ENCODE measurements at regions not wholly inside any gene's neighbourhood (a gene's known extent, or its start where the extent isn't known, plus 50 kb on each side); places are given as distances from the start of the nearest gene placed in this dataset.

DNA sequence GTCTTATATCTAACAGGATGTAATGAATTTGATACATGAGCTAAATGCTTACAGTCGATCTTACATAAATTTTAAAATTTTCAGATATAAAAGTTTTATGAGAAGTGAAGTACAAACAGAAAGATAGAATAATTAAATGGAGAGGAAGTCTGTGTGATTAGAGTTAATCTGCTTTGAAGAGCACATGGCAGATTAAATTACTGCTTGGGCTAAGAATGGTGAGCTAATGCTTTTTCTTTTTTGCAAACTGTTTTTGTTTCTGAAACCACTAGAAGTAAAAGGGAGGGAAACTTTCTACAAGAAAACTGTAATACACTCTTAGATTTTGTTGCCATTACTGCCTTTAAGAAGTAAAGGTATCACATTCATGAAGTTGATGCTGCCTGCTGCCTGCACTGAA, 96.3 kb upstream of the SPRY2 start:
- H3K27ac ChIP-seq = peak overlapping the region; percentile 43 to 64 (median 55)
- H3K27me3 ChIP-seq = no peaks in the 10 kb centered on the region
- no peaks in the 10 kb centered on the region for H3K36me3 ChIP-seq
- no peak for DNase-seq
- no peaks in the 10 kb centered on the region for H3K9me3 ChIP-seq
- WGBS, 2 donors = 53 to 70% methylated on average over 1 of the region's 1 CpG
- H3K4me1 ChIP-seq = peaks cover 0 to 13% (median 5%) of the 10 kb centered on the region in 4 donors
- intact Hi-C loops (cut with DNase I) = no loop called here
- no peak overlapping the region for H3K4me3 ChIP-seq
- no peak for TF ChIP-seq POLR2A (IDR thresholded peaks at IDR 0.05)
- TF ChIP-seq, protein P1, sequence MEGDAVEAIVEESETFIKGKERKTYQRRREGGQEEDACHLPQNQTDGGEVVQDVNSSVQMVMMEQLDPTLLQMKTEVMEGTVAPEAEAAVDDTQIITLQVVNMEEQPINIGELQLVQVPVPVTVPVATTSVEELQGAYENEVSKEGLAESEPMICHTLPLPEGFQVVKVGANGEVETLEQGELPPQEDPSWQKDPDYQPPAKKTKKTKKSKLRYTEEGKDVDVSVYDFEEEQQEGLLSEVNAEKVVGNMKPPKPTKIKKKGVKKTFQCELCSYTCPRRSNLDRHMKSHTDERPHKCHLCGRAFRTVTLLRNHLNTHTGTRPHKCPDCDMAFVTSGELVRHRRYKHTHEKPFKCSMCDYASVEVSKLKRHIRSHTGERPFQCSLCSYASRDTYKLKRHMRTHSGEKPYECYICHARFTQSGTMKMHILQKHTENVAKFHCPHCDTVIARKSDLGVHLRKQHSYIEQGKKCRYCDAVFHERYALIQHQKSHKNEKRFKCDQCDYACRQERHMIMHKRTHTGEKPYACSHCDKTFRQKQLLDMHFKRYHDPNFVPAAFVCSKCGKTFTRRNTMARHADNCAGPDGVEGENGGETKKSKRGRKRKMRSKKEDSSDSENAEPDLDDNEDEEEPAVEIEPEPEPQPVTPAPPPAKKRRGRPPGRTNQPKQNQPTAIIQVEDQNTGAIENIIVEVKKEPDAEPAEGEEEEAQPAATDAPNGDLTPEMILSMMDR (IDR thresholded peaks at IDR 0.05) = no peak
- no peak for TF ChIP-seq EP300 (IDR thresholded peaks at IDR 0.05)

GRCh38 chr13:80436571-80437169, 95.7 kb upstream of the SPRY2 start:
- DNase-seq = peak; percentile 72
- Histone ChIP-seq H3K36me3 (no peaks in the 10 kb centered on the region), H3K9me3 (no peaks in the 10 kb centered on the region), H3K27ac (peak overlapping the region; percentile 43 to 64 (median 55)), H3K4me3 (no peak overlapping the region), H3K4me1 (peaks cover 0 to 13% (median 5%) of the 10 kb centered on the region in 4 donors), H3K27me3 (no peaks in the 10 kb centered on the region)
- 59 to 80% methylated on average over 4 of the region's 4 CpGs for WGBS, 2 donors
- TF ChIP-seq, protein P1 (IDR thresholded peaks at IDR 0.05) = no peak
- TF ChIP-seq EP300 (IDR thresholded peaks at IDR 0.05) (peak in 2 of 4 donors; percentile 9 to 13), POLR2AphosphoS5 (IDR thresholded peaks at IDR 0.05) (peak; percentile 46 to 78 (median 66))
- intact Hi-C loops (cut with DNase I) = no loop called here

DNA sequence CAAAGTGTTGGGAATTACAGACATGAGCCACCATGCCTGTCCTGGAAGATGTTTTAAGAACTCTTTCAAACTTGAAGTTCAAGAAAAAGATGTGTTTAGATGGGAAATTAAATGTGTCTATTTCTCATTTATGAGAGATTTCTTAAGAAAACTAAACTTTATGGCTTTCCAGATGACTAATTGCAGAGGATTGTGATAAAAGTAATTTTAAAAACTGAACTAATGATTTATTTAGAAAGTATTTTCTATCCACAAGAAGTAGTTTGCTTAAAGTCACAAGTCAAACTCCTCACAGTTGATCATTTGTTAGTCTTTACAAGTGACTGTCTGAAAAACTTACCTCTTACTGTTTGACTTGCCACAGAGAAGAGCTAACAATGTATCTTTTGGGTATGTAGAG, 89.6 kb upstream of the SPRY2 start:
- intact Hi-C loops (cut with DNase I) = no loop called here
- DNase-seq = no peak
- Histone ChIP-seq H3K36me3 (no peaks in the 10 kb centered on the region), H3K9me3 (no peaks in the 10 kb centered on the region), H3K27ac (no peak overlapping the region), H3K4me3 (no peak overlapping the region), H3K4me1 (no peaks in the 10 kb centered on the region), H3K27me3 (no peaks in the 10 kb centered on the region)
- TF ChIP-seq POLR2AphosphoS5 (IDR thresholded peaks at IDR 0.05) = no peak
- TF ChIP-seq POLR2A (IDR thresholded peaks at IDR 0.05) = no peak
- no peak for TF ChIP-seq EP300 (IDR thresholded peaks at IDR 0.05)
- TF ChIP-seq, protein P1 (IDR thresholded peaks at IDR 0.05) = no peak

DNA sequence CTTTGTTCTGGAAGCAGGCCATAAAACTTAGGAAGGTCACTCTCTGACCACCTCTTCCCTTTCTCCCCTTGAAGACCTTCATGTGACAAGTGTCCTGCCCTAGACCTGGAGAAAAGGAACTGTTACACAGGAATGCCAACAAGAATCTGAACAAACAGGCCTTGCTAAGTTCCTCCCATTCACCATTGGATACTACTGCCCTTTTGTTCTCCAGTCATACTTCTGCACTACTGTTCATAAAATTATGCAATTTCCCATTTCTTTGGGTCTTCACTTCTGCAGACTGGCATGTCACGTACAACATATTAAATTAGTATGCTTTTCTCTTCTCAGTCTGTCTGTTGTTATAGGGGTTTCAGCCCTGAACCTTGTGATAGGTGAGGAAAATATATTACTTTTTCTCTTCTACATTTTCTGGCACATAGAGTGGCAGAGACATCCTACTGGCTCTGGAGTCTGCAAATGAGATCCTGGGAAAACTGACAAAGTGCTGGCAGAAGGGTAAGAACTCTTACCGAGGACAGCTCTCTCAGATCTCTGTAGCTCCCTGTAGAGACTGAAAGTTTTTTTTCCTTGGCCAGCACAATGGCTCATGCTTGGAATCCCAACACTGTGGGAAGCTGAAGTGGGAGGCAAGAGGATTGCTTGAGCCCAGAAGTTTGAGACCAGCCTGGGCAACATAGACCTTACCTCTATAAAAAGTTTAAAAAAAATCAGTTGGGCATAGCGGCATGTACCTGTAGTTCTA, 87.6 kb upstream of the SPRY2 start:
- no peaks in the 10 kb centered on the region for H3K4me1 ChIP-seq
- no peak overlapping the region for H3K4me3 ChIP-seq
- TF ChIP-seq EP300 (IDR thresholded peaks at IDR 0.05) (no peak), POLR2A (IDR thresholded peaks at IDR 0.05) (no peak)
- H3K36me3 ChIP-seq = no peaks in the 10 kb centered on the region
- H3K27ac ChIP-seq = no peak overlapping the region
- no peak for DNase-seq
- WGBS, 2 donors = 84 to 92% methylated on average over 3 of the region's 3 CpGs
- peaks cover 0 to 2% (median 0%) of the 10 kb centered on the region in 4 donors for H3K9me3 ChIP-seq
- intact Hi-C loops (cut with DNase I) = no loop called here
- no peaks in the 10 kb centered on the region for H3K27me3 ChIP-seq

DNA sequence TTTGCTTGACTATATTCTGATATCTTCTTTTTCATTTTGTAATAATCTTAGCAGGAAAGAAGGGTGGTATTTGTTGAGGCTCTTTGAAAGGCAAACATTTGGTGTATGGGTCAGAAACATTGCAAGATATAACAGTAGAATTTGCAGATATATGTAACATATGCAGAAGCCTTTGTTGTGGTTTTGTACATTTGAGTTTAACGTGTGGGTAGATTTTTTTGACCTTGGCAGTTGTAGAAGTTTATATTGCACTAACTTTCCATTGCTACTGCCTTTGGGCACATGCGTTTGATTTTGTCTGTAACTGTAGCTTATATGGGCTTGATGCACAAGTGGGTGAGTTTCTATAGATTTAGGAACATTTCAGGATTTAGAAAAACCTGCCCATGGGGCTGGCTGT, 78.5 kb upstream of the SPRY2 start:
- intact Hi-C loops (cut with DNase I) = no loop called here

More for the DNA sequence above, 78.5 kb upstream of the SPRY2 start:
- no peak overlapping the region for H3K27ac ChIP-seq
- H3K9me3 ChIP-seq = peaks cover 0 to 2% (median 0%) of the 10 kb centered on the region in 4 donors
- no peak overlapping the region for H3K4me3 ChIP-seq
- WGBS, 2 donors = 44 to 47% methylated on average over 2 of the region's 2 CpGs
- H3K4me1 ChIP-seq = no peaks in the 10 kb centered on the region
- H3K36me3 ChIP-seq = no peaks in the 10 kb centered on the region
- no peaks in the 10 kb centered on the region for H3K27me3 ChIP-seq
- no peak for TF ChIP-seq POLR2A (IDR thresholded peaks at IDR 0.05)
- no peak for TF ChIP-seq EP300 (IDR thresholded peaks at IDR 0.05)
- TF ChIP-seq POLR2AphosphoS5 (IDR thresholded peaks at IDR 0.05) = no peak
- TF ChIP-seq, protein P1 (IDR thresholded peaks at IDR 0.05) = no peak
- no peak for DNase-seq

Data from sigmoid colon (tissue), 6 donors.